Type B pancreatic cell (in vitro differentiated cells): ENCODE measurements at regions not wholly inside any gene's neighbourhood (a gene's known extent, or its start where the extent isn't known, plus 50 kb on each side); places are given as distances from the start of the nearest gene placed in this dataset.

Experiments used
- DNase-seq: peaks from one replicate; pipeline ENCODE4 v3.0.0; 2021; ENCODE audit warnings: mixed read lengths; ENCODE audit not compliant: unreplicated experiment; ENCODE audit errors: extremely low spot score
- H3K27ac Mint-ChIP-seq: 2 replicates; pipeline ENCODE4 v1.8.0; 2021; ENCODE audit warnings: mild to moderate bottlenecking, mixed read lengths
- H3K27me3 Mint-ChIP-seq: 2 replicates; pipeline ENCODE4 v1.8.0; 2021; ENCODE audit warnings: mixed read lengths
- H3K36me3 Mint-ChIP-seq: 2 replicates; pipeline ENCODE4 v1.8.0; 2021; ENCODE audit warnings: mixed read lengths
- H3K4me1 Mint-ChIP-seq: one replicate; pipeline ENCODE4 v1.8.0; 2021; ENCODE audit warnings: mixed read lengths; ENCODE audit not compliant: unreplicated experiment
- H3K4me3 Mint-ChIP-seq: 2 replicates; pipeline ENCODE4 v1.8.0; 2021; ENCODE audit warnings: mild to moderate bottlenecking, mixed read lengths
- H3K9me3 Mint-ChIP-seq: 2 replicates; pipeline ENCODE4 v1.8.0; 2021; ENCODE audit warnings: mixed read lengths
- CTCF ChIP-seq: fragments of 200-600 bp; sonication (generic); conservative IDR thresholded peaks from 2 replicates; pipeline ENCODE4 v1.5.0; 2021; ENCODE audit warnings: antibody characterized with exemption, mild to moderate bottlenecking

- no peaks in the 10 kb centered on the region for H3K9me3 Mint-ChIP-seq
- no peak for DNase-seq
- TF ChIP-seq CTCF = no peak
- no peak overlapping the region for H3K4me3 Mint-ChIP-seq
- no peaks in the 10 kb centered on the region for H3K27me3 Mint-ChIP-seq
- no peaks in the 10 kb centered on the region for H3K36me3 Mint-ChIP-seq
- no peak overlapping the region for H3K27ac Mint-ChIP-seq
- peaks cover 18% of the 10 kb centered on the region for H3K4me1 Mint-ChIP-seq
Observed at GRCh38 chr6:19905584-19905983, 68.4 kb downstream of the ID4 start.

GRCh38 chr6:19906171-19906570, 69.0 kb downstream of the ID4 start:
- Mint-ChIP-seq H3K9me3 (no peaks in the 10 kb centered on the region), H3K27ac (no peak overlapping the region), H3K36me3 (no peaks in the 10 kb centered on the region), H3K27me3 (no peaks in the 10 kb centered on the region), H3K4me3 (no peak overlapping the region), H3K4me1 (peaks cover 18% of the 10 kb centered on the region)
- no peak for TF ChIP-seq CTCF
- no peak for DNase-seq

- no peak for TF ChIP-seq CTCF
- no peak overlapping the region for H3K27ac Mint-ChIP-seq
Observed at GRCh38 chr6:19911223-19911622, 74.1 kb downstream of the ID4 start.

GRCh38 chr6:19918436-19918835, 81.3 kb downstream of the ID4 start:
- DNase-seq = no peak
- Mint-ChIP-seq H3K4me1 (no peaks in the 10 kb centered on the region), H3K4me3 (no peak overlapping the region), H3K9me3 (peaks cover 28% of the 10 kb centered on the region), H3K27me3 (peaks cover 3% of the 10 kb centered on the region), H3K27ac (no peak overlapping the region), H3K36me3 (no peaks in the 10 kb centered on the region)
- TF ChIP-seq CTCF = no peak

More at GRCh38 chr6:19911223-19911622, 74.1 kb downstream of the ID4 start:
- H3K9me3 Mint-ChIP-seq = peaks cover 11% of the 10 kb centered on the region
- H3K36me3 Mint-ChIP-seq = no peaks in the 10 kb centered on the region
- DNase-seq = no peak
- peaks cover 8% of the 10 kb centered on the region for H3K4me1 Mint-ChIP-seq
- no peak overlapping the region for H3K4me3 Mint-ChIP-seq
- no peaks in the 10 kb centered on the region for H3K27me3 Mint-ChIP-seq

GRCh38 chr6:19921786-19922185, 84.6 kb downstream of the ID4 start:
- Mint-ChIP-seq H3K27me3 (peaks cover 3% of the 10 kb centered on the region), H3K27ac (no peak overlapping the region), H3K9me3 (peaks cover 17% of the 10 kb centered on the region), H3K4me1 (no peaks in the 10 kb centered on the region), H3K4me3 (no peak overlapping the region), H3K36me3 (no peaks in the 10 kb centered on the region)
- no peak for TF ChIP-seq CTCF
- no peak for DNase-seq

- H3K4me3 Mint-ChIP-seq = no peak overlapping the region
- H3K9me3 Mint-ChIP-seq = no peaks in the 10 kb centered on the region
- no peaks in the 10 kb centered on the region for H3K4me1 Mint-ChIP-seq
- no peaks in the 10 kb centered on the region for H3K36me3 Mint-ChIP-seq
- no peaks in the 10 kb centered on the region for H3K27me3 Mint-ChIP-seq
- no peak overlapping the region for H3K27ac Mint-ChIP-seq
- no peak for DNase-seq
- TF ChIP-seq CTCF = no peak
Observed at GRCh38 chr6:19925533-19925932, 88.4 kb downstream of the ID4 start.
